ENCODE measurements at regions not wholly inside any gene's neighbourhood (a gene's known extent, or its start where the extent isn't known, plus 50 kb on each side); places are given as distances from the start of the nearest gene placed in this dataset.

DNA sequence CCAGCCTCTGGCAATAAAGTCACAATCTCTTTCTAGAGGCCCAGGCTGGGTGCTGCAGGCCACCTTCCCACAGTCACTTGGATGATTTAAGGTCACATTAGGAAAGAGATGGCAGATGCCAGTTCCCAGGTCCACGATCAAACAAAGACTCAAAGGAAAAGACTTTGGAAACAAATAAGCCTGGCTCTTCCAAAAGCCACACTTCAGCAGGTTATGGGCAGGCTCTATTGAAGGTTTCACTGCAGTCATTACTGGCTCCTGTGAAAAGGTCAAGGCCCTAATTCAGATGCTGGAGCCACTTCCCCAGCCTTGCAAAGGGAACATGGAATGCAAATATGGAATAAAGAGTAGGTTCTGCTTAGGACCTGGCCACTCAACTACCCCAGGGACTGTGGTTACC lies 104.0 kb upstream of the ZNF32 start:
- H2BK15ac ChIP-seq (ENCODE audit: low read length), result no peak overlapping the region
- 89% methylated on average over 1 of the region's 1 CpG; no CpG with 5 or more reads in 1 of the 2 experiments for WGBS, 2 experiments (ENCODE audit: extremely low coverage in 1 of 2, insufficient coverage in 1 of 2, insufficient read length in 1 of 2, insufficient replicate concordance in 2 of 2, low coverage in 1 of 2, low lambda C conversion rate in 2 of 2, missing lambda C conversion rate in 1 of 2)
- no peak for TF ChIP-seq MAFK (IDR thresholded peaks at IDR 0.05; ENCODE audit: low read depth, low read length)
- TF ChIP-seq SUZ12 (IDR thresholded peaks at IDR 0.05; ENCODE audit: low read length), result no peak
- TF ChIP-seq ASH2L (IDR thresholded peaks at IDR 0.05; ENCODE audit: low read length), result no peak
- TF ChIP-seq GABPA (IDR thresholded peaks at IDR 0.05; ENCODE audit: borderline replicate concordance, insufficient read depth, low read length), result no peak
- TF ChIP-seq TAF7 (optimal IDR thresholded peaks at IDR 0.05; ENCODE audit: borderline replicate concordance, low read depth, low read length), result no peak
- no peak for TF ChIP-seq RAD21 (IDR thresholded peaks at IDR 0.05 in 1 of 2, conservative IDR thresholded peaks at IDR 0.05 in 1 of 2; ENCODE audit: low read depth in 2 of 2, low read length in 2 of 2)
- no peak for TF ChIP-seq EP300 (IDR thresholded peaks at IDR 0.05; ENCODE audit: borderline replicate concordance in 1 of 2, low read depth in 2 of 2, low read length in 2 of 2)
- TF ChIP-seq BACH1 (IDR thresholded peaks at IDR 0.05; ENCODE audit: low read length), result no peak
- TF ChIP-seq CBX8 (IDR thresholded peaks at IDR 0.05; ENCODE audit: borderline replicate concordance, low read depth, low read length), result no peak
- TF ChIP-seq SIN3A (conservative IDR thresholded peaks at IDR 0.05 in 1 of 2, IDR thresholded peaks at IDR 0.05 in 1 of 2; ENCODE audit: low read depth in 1 of 2, low read length in 2 of 2), result no peak
- no peak for TF ChIP-seq HDAC2 (IDR thresholded peaks at IDR 0.05; ENCODE audit: borderline replicate concordance in 1 of 2, low read depth in 2 of 2, low read length in 2 of 2)
- no peak for TF ChIP-seq KDM5A (IDR thresholded peaks at IDR 0.05; ENCODE audit: low read length)
- no peak for TF ChIP-seq SP1 (IDR thresholded peaks at IDR 0.05; ENCODE audit: low read depth, low read length)
- no peak for TF ChIP-seq KDM1A (IDR thresholded peaks at IDR 0.05; ENCODE audit: borderline replicate concordance, low read length)

More for the DNA sequence above, 104.0 kb upstream of the ZNF32 start:
- H4K20me1 ChIP-seq (replicated peaks in 1 of 2; ENCODE audit: control insufficient read depth in 1 of 2, insufficient read depth in 2 of 2, low read length in 2 of 2), result no peaks in the 10 kb centered on the region
- H2BK12ac ChIP-seq (ENCODE audit: low read depth, low read length), result 0 out of 2 replicates have a peak overlapping the region, but pooled peaks have one; percentile 17
- no peaks in the 10 kb centered on the region for H3K79me1 ChIP-seq (ENCODE audit: low read depth, low read length)
- no peak overlapping the region for H4K8ac ChIP-seq (ENCODE audit: extremely low read depth, insufficient read depth, low read length)
- H3K23me2 ChIP-seq (ENCODE audit: low read depth, low read length), result no peaks in the 10 kb centered on the region
- peaks cover 0 to 16% (median 7%) of the 10 kb centered on the region in 4 experiments; a peak in 4 of 7 replicates for H3K27me3 ChIP-seq (replicated peaks in 1 of 4; ENCODE audit: control insufficient read depth in 3 of 4, extremely low read depth in 1 of 4, insufficient read depth in 3 of 4, low read length in 3 of 4)
- H2BK5ac ChIP-seq (ENCODE audit: low read depth, low read length), result no peak overlapping the region
- no peak overlapping the region for H3K23ac ChIP-seq (ENCODE audit: insufficient read length)
- H3K14ac ChIP-seq (ENCODE audit: insufficient read length), result no peak overlapping the region
- H3K4me2 ChIP-seq (ENCODE audit: insufficient read depth in 1 of 2, low read depth in 2 of 2, low read length in 2 of 2), result no peak overlapping the region
- H3K9me3 ChIP-seq (ENCODE audit: insufficient read depth in 2 of 2, low read depth in 1 of 2, low read length in 1 of 2), result no peaks in the 10 kb centered on the region
- H2BK20ac ChIP-seq (ENCODE audit: low read length), result no peak overlapping the region
- H2AFZ ChIP-seq (ENCODE audit: low read length), result no peak overlapping the region
- DNase-seq (ENCODE audit: low read depth in 1 of 2, low spot score in 2 of 2), result no peak
- no peak overlapping the region for H4K5ac ChIP-seq (ENCODE audit: insufficient read length, low read depth, low read length)
- H3K4me3 ChIP-seq (ENCODE audit: extremely low read depth in 1 of 4, insufficient read depth in 2 of 4, low read depth in 3 of 4, low read length in 4 of 4), result no peak overlapping the region
- H3K27ac ChIP-seq (ENCODE audit: low read depth, low read length), result no peak overlapping the region
- no peak overlapping the region for H4K91ac ChIP-seq (replicated peaks; ENCODE audit: insufficient read length, low read length)
- peaks cover 0 to 19% (median 10%) of the 10 kb centered on the region in 4 experiments; a peak in 6 of 7 replicates for H3K4me1 ChIP-seq (replicated peaks in 1 of 4; ENCODE audit: control insufficient read depth in 3 of 4, insufficient read depth in 4 of 4, low read length in 3 of 4)
- H3K18ac ChIP-seq (ENCODE audit: extremely low read depth, low read length), result no peak overlapping the region
- POLR2A ChIA-PET (ENCODE audit: partially characterized antibody), result no interaction called here
- no peak overlapping the region for H3K4ac ChIP-seq (replicated peaks; ENCODE audit: insufficient read length, low read depth, low read length)
- no peaks in the 10 kb centered on the region for H3K79me2 ChIP-seq (ENCODE audit: control insufficient read depth in 1 of 2, insufficient read depth in 2 of 2, low read length in 2 of 2)
- H3K9ac ChIP-seq (replicated peaks in 1 of 4; ENCODE audit: extremely low read depth in 1 of 4, low read depth in 3 of 4, low read length in 3 of 4), result no peak overlapping the region
- FAIRE-seq, result no peak
- H3K36me3 ChIP-seq (ENCODE audit: control insufficient read depth in 2 of 4, insufficient read depth in 4 of 4, low read length in 3 of 4), result no peaks in the 10 kb centered on the region
- no peak overlapping the region for H2AK5ac ChIP-seq (ENCODE audit: low read depth, low read length)
- H2BK120ac ChIP-seq (replicated peaks; ENCODE audit: low read depth, low read length), result no peak overlapping the region
- CTCF ChIA-PET (ENCODE audit: partially characterized antibody), result no interaction called here
- no peak overlapping the region for H3K56ac ChIP-seq (replicated peaks; ENCODE audit: insufficient read length, low read depth, low read length)

Measured in H1 (cell line).